DMS 273 (cell line): ENCODE measurements at regions not wholly inside any gene's neighbourhood (a gene's known extent, or its start where the extent isn't known, plus 50 kb on each side); places are given as distances from the start of the nearest gene placed in this dataset.

Source experiments
- DNase-seq: peaks from one replicate; lab custom pipeline; 2025; ENCODE audit not compliant: unreplicated experiment; lab: John Stamatoyannopoulos, UW

- no peak for DNase-seq
Measured at GRCh38 chr4:110878413-110878812, 255.5 kb upstream of the PITX2 start.

- DNase-seq = no peak
Measured at GRCh38 chr4:110878956-110879355, 256.1 kb upstream of the PITX2 start.

- DNase-seq = no peak
Measured at GRCh38 chr4:110886270-110886669, 263.4 kb upstream of the PITX2 start.

GRCh38 chr4:110886856-110887255 is 264.0 kb upstream of the PITX2 start:
- no peak for DNase-seq

- DNase-seq = no peak
Measured at GRCh38 chr4:110897784-110898183, 274.9 kb upstream of the PITX2 start.

GRCh38 chr4:110898290-110898689 is 275.4 kb upstream of the PITX2 start:
- no peak for DNase-seq

- DNase-seq = no peak
Measured at GRCh38 chr4:110900213-110900769, 277.4 kb upstream of the PITX2 start.

- DNase-seq = no peak
Measured at GRCh38 chr4:110902500-110902899, 279.6 kb upstream of the PITX2 start.

GRCh38 chr4:110904435-110905065 is 281.7 kb upstream of the PITX2 start:
- DNase-seq = no peak

GRCh38 chr4:110905367-110905766 is 282.5 kb upstream of the PITX2 start:
- DNase-seq = no peak

- no peak for DNase-seq
Measured at GRCh38 chr4:110907801-110908313, 285.0 kb upstream of the PITX2 start.

- DNase-seq = no peak
Measured at GRCh38 chr4:110914791-110915190, 291.9 kb upstream of the PITX2 start.

GRCh38 chr4:110915301-110915700 is 292.4 kb upstream of the PITX2 start:
- DNase-seq = no peak

- no peak for DNase-seq
Measured at GRCh38 chr4:110916505-110916904, 293.6 kb upstream of the PITX2 start.

GRCh38 chr4:110917835-110918234 is 295.0 kb upstream of the PITX2 start:
- DNase-seq = no peak

- no peak for DNase-seq
Measured at GRCh38 chr4:110920990-110921389, 298.1 kb upstream of the PITX2 start.

GRCh38 chr4:110924761-110925160 is 301.9 kb upstream of the PITX2 start:
- DNase-seq = no peak

- no peak for DNase-seq
Measured at GRCh38 chr4:110926841-110927400, 304.0 kb upstream of the PITX2 start.

- DNase-seq = no peak
Measured at GRCh38 chr4:110933341-110933740, 310.5 kb upstream of the PITX2 start.

GRCh38 chr4:110944501-110944900 is 321.6 kb upstream of the PITX2 start:
- DNase-seq = no peak

- no peak for DNase-seq
Measured at GRCh38 chr4:110945600-110945999, 322.7 kb upstream of the PITX2 start.

GRCh38 chr4:110949542-110949941 is 326.7 kb upstream of the PITX2 start:
- DNase-seq = no peak

- no peak for DNase-seq
Measured at GRCh38 chr4:110950731-110951130, 327.9 kb upstream of the PITX2 start.
